ENCODE measurements at regions not wholly inside any gene's neighbourhood (a gene's known extent, or its start where the extent isn't known, plus 50 kb on each side); places are given as distances from the start of the nearest gene placed in this dataset.

GRCh38 chr12:89084751-89085150, 267.6 kb downstream of the DUSP6 start:
- H3K27ac ChIP-seq (ENCODE audit: low read length) = no peak overlapping the region
- no peak overlapping the region for H3K9ac ChIP-seq (ENCODE audit: low read length)
- H3K79me2 ChIP-seq (replicated peaks; ENCODE audit: insufficient read depth, low read length) = no peaks in the 10 kb centered on the region

GRCh38 chr12:89083491-89083890, 268.8 kb downstream of the DUSP6 start:
- Histone ChIP-seq H2AFZ (ENCODE audit: low read depth, low read length) (no peak overlapping the region), H3K9me2 (ENCODE audit: insufficient read depth, low read length) (no peaks in the 10 kb centered on the region), H3K27ac (ENCODE audit: low read length) (no peak overlapping the region), H3K79me2 (replicated peaks; ENCODE audit: insufficient read depth, low read length) (no peaks in the 10 kb centered on the region), H4K20me1 (ENCODE audit: insufficient read depth) (no peaks in the 10 kb centered on the region), H3K4me2 (ENCODE audit: low read length) (no peak overlapping the region), H3K9ac (ENCODE audit: low read length) (no peak overlapping the region), H3K27me3 (ENCODE audit: insufficient read depth, low read depth, low read length) (no peaks in the 10 kb centered on the region), H3K36me3 (ENCODE audit: insufficient read depth, low read length) (no peaks in the 10 kb centered on the region), H3F3A (ENCODE audit: insufficient read depth, low read length, poor library complexity, severe bottlenecking) (no peaks in the 10 kb centered on the region), H3K9me3 (ENCODE audit: low read length) (no peaks in the 10 kb centered on the region), H3K4me3 (ENCODE audit: low read length) (no peak overlapping the region)
- no peak for TF ChIP-seq EZH2 (IDR thresholded peaks at IDR 0.05; ENCODE audit: borderline replicate concordance, insufficient read depth, low read length, poor library complexity, severe bottlenecking)
- no peak for TF ChIP-seq TAF1 (IDR thresholded peaks at IDR 0.05; ENCODE audit: low read depth)
- no peak for TF ChIP-seq REST (IDR thresholded peaks at IDR 0.05; ENCODE audit: borderline replicate concordance)
- no peak for TF ChIP-seq EP300 (conservative IDR thresholded peaks at IDR 0.05; ENCODE audit: poor library complexity, severe bottlenecking)
- TF ChIP-seq CTCF (IDR thresholded peaks at IDR 0.05; ENCODE audit: poor library complexity, severe bottlenecking) = no peak
- TF ChIP-seq MXI1 (conservative IDR thresholded peaks at IDR 0.05; ENCODE audit: poor library complexity, severe bottlenecking) = no peak
- no peak for TF ChIP-seq SMC3 (conservative IDR thresholded peaks at IDR 0.05; ENCODE audit: poor library complexity)
- TF ChIP-seq RAD21 (conservative IDR thresholded peaks at IDR 0.05) = no peak
- TF ChIP-seq POLR2AphosphoS5 (IDR thresholded peaks at IDR 0.05) = no peak

More at GRCh38 chr12:89084751-89085150, 267.6 kb downstream of the DUSP6 start:
- Histone ChIP-seq H4K20me1 (ENCODE audit: insufficient read depth) (no peaks in the 10 kb centered on the region), H3K4me3 (ENCODE audit: low read length) (no peak overlapping the region), H3K27me3 (ENCODE audit: insufficient read depth, low read depth, low read length) (no peaks in the 10 kb centered on the region), H3K36me3 (ENCODE audit: insufficient read depth, low read length) (no peaks in the 10 kb centered on the region), H2AFZ (ENCODE audit: low read depth, low read length) (no peak overlapping the region), H3F3A (ENCODE audit: insufficient read depth, low read length, poor library complexity, severe bottlenecking) (no peaks in the 10 kb centered on the region), H3K9me3 (ENCODE audit: low read length) (no peaks in the 10 kb centered on the region), H3K4me2 (ENCODE audit: low read length) (no peak overlapping the region), H3K9me2 (ENCODE audit: insufficient read depth, low read length) (no peaks in the 10 kb centered on the region)
- no peak for TF ChIP-seq EP300 (conservative IDR thresholded peaks at IDR 0.05; ENCODE audit: poor library complexity, severe bottlenecking)
- TF ChIP-seq TAF1 (IDR thresholded peaks at IDR 0.05; ENCODE audit: low read depth) = no peak
- no peak for TF ChIP-seq POLR2AphosphoS5 (IDR thresholded peaks at IDR 0.05)
- no peak for TF ChIP-seq SMC3 (conservative IDR thresholded peaks at IDR 0.05; ENCODE audit: poor library complexity)
- TF ChIP-seq MXI1 (conservative IDR thresholded peaks at IDR 0.05; ENCODE audit: poor library complexity, severe bottlenecking) = no peak
